HEK293 (cell line): ENCODE measurements at regions not wholly inside any gene's neighbourhood (a gene's known extent, or its start where the extent isn't known, plus 50 kb on each side); places are given as distances from the start of the nearest gene placed in this dataset.
"Not testable (repeated sequence)": the region's sequence is repeated elsewhere in the genome, so short reads cannot be mapped to it uniquely, and the experiment has no call there.

Experiments used
- CTCF ChIP-seq: fragments of 450-650 bp; formaldehyde crosslinking; IDR thresholded peaks from 2 replicates; pipeline ENCODE4 v1.5.1; 2016; ENCODE audit warnings: missing biosample characterization, missing genetic modification characterization
- IKZF3 ChIP-seq: fragments of 450-650 bp; IDR thresholded peaks from 2 replicates; pipeline ENCODE4 v1.5.0; 2018; ENCODE audit warnings: missing biosample characterization, mild to moderate bottlenecking, missing genetic modification characterization, moderate library complexity
- YY1 ChIP-seq: fragments of 450-650 bp; formaldehyde crosslinking; IDR thresholded peaks from 2 replicates; pipeline ENCODE4 v1.5.1; 2018; ENCODE audit warnings: missing biosample characterization, missing genetic modification characterization
- ZBTB10 ChIP-seq: fragments of 450-650 bp; formaldehyde crosslinking; IDR thresholded peaks from 2 replicates; pipeline ENCODE4 v1.5.1; 2016; ENCODE audit warnings: missing biosample characterization, missing genetic modification characterization
- ZBTB20 ChIP-seq: fragments of 450-650 bp; formaldehyde crosslinking; IDR thresholded peaks from 2 replicates; pipeline ENCODE4 v1.5.1; 2016; ENCODE audit warnings: missing biosample characterization, missing genetic modification characterization
- ZNF18 ChIP-seq: fragments of 450-650 bp; formaldehyde crosslinking; IDR thresholded peaks from 2 replicates; pipeline ENCODE4 v1.5.1; 2016; ENCODE audit warnings: missing biosample characterization, missing genetic modification characterization
- ZNF274 ChIP-seq, 2 experiments: fragments of 200-500 bp in 1 of 2; fragments of 450-650 bp in 1 of 2; sonication (Bioruptor generic) in 1 of 2; formaldehyde crosslinking in 1 of 2; IDR thresholded peaks; 2 replicates each; pipeline versions ENCODE4 v1.5.1 to v1.6.1; 2014 to 2016; ENCODE audit warnings: borderline replicate concordance in 1 of 2, inconsistent platforms in 1 of 2, low read length in 1 of 2, missing biosample characterization in 1 of 2, missing genetic modification characterization in 1 of 2
- ZNF580 ChIP-seq: fragments of 450-650 bp; formaldehyde crosslinking; IDR thresholded peaks from 2 replicates; pipeline ENCODE4 v1.5.1; 2016; ENCODE audit warnings: missing biosample characterization, missing genetic modification characterization
- ZNF629 ChIP-seq: fragments of 450-650 bp; formaldehyde crosslinking; IDR thresholded peaks from 2 replicates; pipeline ENCODE4 v1.5.1; 2017; ENCODE audit warnings: missing biosample characterization, missing genetic modification characterization
- ZNF76 ChIP-seq: fragments of 450-650 bp; formaldehyde crosslinking; IDR thresholded peaks from 2 replicates; pipeline ENCODE4; 2016; ENCODE audit warnings: low read depth, missing biosample characterization, missing genetic modification characterization, borderline replicate concordance
- ZNF776 ChIP-seq: fragments of 450-650 bp; formaldehyde crosslinking; IDR thresholded peaks from 2 replicates; pipeline ENCODE4 v1.5.0; 2017; ENCODE audit warnings: missing biosample characterization, missing genetic modification characterization, borderline replicate concordance

GRCh38 chr5:36555035-36555434 lies 51.4 kb upstream of the SLC1A3 start:
- not testable (repeated sequence) for TF ChIP-seq YY1 (tag by site-specific recombination); ZNF580 (tag by site-specific recombination); ZBTB10 (tag by site-specific recombination); ZNF776 (tag by site-specific recombination); CTCF; IKZF3 (tag by site-specific recombination); ZBTB20 (tag by site-specific recombination); ZNF76 (tag by site-specific recombination); ZNF274 (IDR thresholded peaks at IDR 0.05; ENCODE audit: low read length); ZNF274 (tag by site-specific recombination; IDR thresholded peaks at IDR 0.05; ENCODE audit: borderline replicate concordance); ZNF18; ZNF629 (tag by site-specific recombination)
